Body of pancreas (tissue), 4 donors: ENCODE measurements at regions not wholly inside any gene's neighbourhood (a gene's known extent, or its start where the extent isn't known, plus 50 kb on each side); places are given as distances from the start of the nearest gene placed in this dataset.

Experiments
- ATAC-seq: fragments of 150-250 bp; one replicate; pipeline ENCODE4 v1.9.1; 2016
- DNase-seq, 4 donors: peaks; one replicate each; pipeline ENCODE4 v3.0.0-alpha.2; 2019
- H3K27ac ChIP-seq, 4 donors: fragments of 200-600 bp; sonication (generic); 1 replicate in 3 of 4; 2 replicates in 1 of 4; pipeline versions ENCODE4 v1.5.1 to v1.6.1; 2016 to 2019; ENCODE audit warnings: mild to moderate bottlenecking in 1 of 4, mixed read lengths in 1 of 4, moderate library complexity in 1 of 4
- H3K27me3 ChIP-seq, 2 donors: fragments of 200-600 bp; sonication (generic); one replicate each; pipeline ENCODE4 v1.6.0; 2016; ENCODE audit warnings: mild to moderate bottlenecking in 1 of 2
- H3K36me3 ChIP-seq, 2 donors: fragments of 200-600 bp; sonication (generic); replicated peaks in 1 of 2; 2 replicates each; pipeline ENCODE4 v1.5.1; 2016; ENCODE audit warnings: low read depth in 2 of 2; ENCODE audit not compliant: insufficient read depth in 1 of 2
- H3K4me1 ChIP-seq: fragments of 200-600 bp; sonication (generic); one replicate; pipeline ENCODE4 v1.6.0; 2016
- H3K4me3 ChIP-seq, 2 donors: fragments of 200-600 bp; sonication (generic); 1 replicate in 1 of 2; 2 replicates in 1 of 2; pipeline ENCODE4 v1.5.1; 2016 to 2019
- H3K9me3 ChIP-seq, 3 donors: fragments of 200-600 bp; sonication (generic); 1 replicate in 2 of 3; 2 replicates in 1 of 3; pipeline ENCODE4 v1.5.1; 2016
- POLR2A ChIP-seq, 3 donors: fragments of 450-650 bp; IDR thresholded peaks; one replicate each; pipeline ENCODE4 v1.6.1; 2016; ENCODE audit warnings: antibody characterized with exemption in 3 of 3, mild to moderate bottlenecking in 2 of 3
- WGBS, 2 donors: methylation state at CpG; one replicate each; pipeline ENCODE4 v1.1.5; 2017; 5-methylcytosine and 5-hydroxymethylcytosine counted together
- intact Hi-C: fragments of 100-400 bp; cut with DNase I; formaldehyde crosslinking; loops from one replicate; pipeline ENCODE4 v1.15.1; 2023
- TF ChIP-seq, protein P1 (sequence below), 7 experiments: fragments of 450-650 bp in 4 of 7; fragments of 200-600 bp in 3 of 7; sonication (generic) in 3 of 7; IDR thresholded peaks; one replicate each; pipeline ENCODE4 v1.5.1; 2016 to 2019; ENCODE audit warnings: antibody characterized with exemption in 7 of 7

DNA sequence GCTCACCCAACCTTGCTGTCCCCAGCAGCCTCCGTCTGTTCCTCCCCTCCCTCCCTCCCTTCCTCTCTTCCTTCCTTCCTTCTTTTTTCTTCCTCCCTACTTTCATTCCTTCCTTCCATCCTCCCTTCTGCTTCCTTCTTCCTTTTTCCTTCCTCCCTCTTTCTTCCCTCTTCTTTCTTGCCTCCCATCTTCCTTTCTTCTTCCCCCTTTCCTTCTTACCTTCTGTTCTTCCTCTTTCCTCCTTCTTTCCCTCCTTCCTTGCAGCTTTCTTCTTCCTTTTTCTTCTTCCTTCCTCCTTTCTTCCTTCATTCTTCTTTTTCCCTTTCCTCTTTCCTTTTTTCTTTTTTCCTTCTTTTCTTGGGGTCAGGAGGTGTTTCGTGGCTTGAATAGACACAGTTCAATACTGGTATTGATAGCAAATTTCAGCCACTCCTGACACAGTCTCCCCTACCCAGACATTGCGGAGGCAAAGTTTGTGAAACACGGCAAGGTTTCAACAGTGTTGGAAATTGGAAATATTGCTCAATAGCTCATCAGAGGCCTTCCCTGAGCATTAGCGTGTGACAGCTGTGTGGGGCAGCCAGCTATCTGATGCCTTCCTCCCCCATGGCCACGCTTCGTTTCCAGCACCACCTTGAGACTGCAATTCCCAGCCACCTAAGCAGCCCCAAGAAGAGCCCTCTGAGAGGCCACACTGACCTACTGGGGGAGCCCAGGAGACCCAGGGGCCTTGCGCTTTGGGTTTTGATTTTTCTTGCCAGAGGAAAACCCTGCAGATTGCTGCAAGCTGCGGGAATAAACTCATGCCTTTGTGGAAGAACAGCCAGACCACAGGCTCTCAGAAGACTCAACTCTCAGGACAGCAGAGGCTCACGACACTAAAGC is 82.2 kb downstream of the KLF15 start:
- Histone ChIP-seq H3K27ac (no peak overlapping the region), H3K36me3 (no peaks in the 10 kb centered on the region), H3K4me1 (peaks cover 38% of the 10 kb centered on the region), H3K9me3 (no peaks in the 10 kb centered on the region), H3K4me3 (no peak overlapping the region), H3K27me3 (no peaks in the 10 kb centered on the region)
- intact Hi-C loops, result no loop called here
- ATAC-seq, result no peak
- DNase-seq, result no peak
- WGBS, 2 donors, result 84 to 87% methylated on average over 9 to 10 of the region's 10 CpGs
- TF ChIP-seq POLR2A (IDR thresholded peaks at IDR 0.05), result no peak
- TF ChIP-seq, protein P1, sequence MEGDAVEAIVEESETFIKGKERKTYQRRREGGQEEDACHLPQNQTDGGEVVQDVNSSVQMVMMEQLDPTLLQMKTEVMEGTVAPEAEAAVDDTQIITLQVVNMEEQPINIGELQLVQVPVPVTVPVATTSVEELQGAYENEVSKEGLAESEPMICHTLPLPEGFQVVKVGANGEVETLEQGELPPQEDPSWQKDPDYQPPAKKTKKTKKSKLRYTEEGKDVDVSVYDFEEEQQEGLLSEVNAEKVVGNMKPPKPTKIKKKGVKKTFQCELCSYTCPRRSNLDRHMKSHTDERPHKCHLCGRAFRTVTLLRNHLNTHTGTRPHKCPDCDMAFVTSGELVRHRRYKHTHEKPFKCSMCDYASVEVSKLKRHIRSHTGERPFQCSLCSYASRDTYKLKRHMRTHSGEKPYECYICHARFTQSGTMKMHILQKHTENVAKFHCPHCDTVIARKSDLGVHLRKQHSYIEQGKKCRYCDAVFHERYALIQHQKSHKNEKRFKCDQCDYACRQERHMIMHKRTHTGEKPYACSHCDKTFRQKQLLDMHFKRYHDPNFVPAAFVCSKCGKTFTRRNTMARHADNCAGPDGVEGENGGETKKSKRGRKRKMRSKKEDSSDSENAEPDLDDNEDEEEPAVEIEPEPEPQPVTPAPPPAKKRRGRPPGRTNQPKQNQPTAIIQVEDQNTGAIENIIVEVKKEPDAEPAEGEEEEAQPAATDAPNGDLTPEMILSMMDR (IDR thresholded peaks at IDR 0.05), result no peak

DNA sequence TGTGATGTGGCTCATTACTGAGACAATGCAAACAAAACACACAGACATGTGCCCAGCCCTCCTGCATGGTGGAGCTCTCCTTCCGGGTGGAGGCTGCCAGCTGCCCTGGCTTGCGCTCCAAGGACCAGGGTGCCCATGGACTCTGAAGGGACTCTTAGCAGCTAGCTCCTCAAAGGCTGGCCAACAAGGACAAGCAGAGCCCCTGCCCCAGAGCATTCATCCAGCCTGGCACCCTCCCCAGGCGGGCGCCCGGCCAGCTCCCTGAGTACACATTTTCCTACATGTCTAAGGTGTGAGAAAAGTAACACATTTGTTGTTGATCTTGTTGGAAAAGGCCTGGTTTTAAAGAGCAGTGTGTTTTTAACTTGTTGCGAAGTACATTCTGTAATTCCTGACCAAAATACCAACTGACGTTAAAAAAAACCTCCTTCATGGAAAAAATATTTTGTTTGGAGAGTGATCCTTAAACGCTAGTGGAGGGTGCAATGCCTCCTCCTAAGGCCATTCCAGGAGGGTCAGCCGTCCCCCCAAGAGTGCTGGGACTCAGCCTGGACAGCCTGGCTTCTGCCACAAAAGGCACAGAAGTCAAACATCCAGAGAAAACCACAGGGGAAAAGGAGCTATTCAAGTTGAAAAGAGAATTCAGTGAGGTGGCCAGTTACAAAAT is 86.9 kb downstream of the KLF15 start:
- DNase-seq (peak; percentile 97 to 99 (median 98)), ATAC-seq (peak; percentile 88)
- H3K36me3 ChIP-seq, result no peaks in the 10 kb centered on the region
- H3K27me3 ChIP-seq, result no peaks in the 10 kb centered on the region
- H3K4me1 ChIP-seq, result peaks cover 75% of the 10 kb centered on the region
- no peaks in the 10 kb centered on the region for H3K9me3 ChIP-seq
- TF ChIP-seq POLR2A (IDR thresholded peaks at IDR 0.05), result peak in 2 of 3 donors; percentile 63 to 72
- TF ChIP-seq, protein P1 (IDR thresholded peaks at IDR 0.05), result no peak
- peak overlapping the region; percentile 83 to 93 (median 92) for H3K27ac ChIP-seq
- H3K4me3 ChIP-seq, result no peak overlapping the region
- intact Hi-C loops, result no loop called here
- 18 to 21% methylated on average over 9 of the region's 9 CpGs for WGBS, 2 donors

DNA sequence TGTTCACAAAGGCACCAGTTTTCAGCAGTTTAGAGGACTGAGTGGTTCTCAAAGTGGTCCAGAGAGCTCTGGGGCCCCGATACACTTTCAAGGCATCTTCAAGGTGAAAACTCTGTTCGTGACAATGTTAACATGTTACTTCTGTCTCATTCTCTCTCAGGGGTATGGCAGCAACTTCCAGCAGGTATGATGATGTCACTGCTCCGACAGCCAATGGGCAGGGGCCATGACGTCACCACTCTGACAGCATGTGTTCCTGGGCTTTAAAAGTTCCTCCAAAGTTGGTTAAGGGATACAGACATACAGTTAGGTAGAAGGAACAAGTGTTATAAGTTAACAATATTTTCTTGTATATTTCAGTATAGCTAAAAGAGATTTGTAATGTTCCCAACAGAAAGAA is 87.9 kb downstream of the KLF15 start:
- no peak for ATAC-seq
- Histone ChIP-seq H3K4me1 (peaks cover 75% of the 10 kb centered on the region), H3K9me3 (no peaks in the 10 kb centered on the region), H3K27me3 (no peaks in the 10 kb centered on the region), H3K27ac (peak overlapping the region; percentile 83 to 93 (median 92)), H3K4me3 (no peak overlapping the region), H3K36me3 (no peaks in the 10 kb centered on the region)
- intact Hi-C loops, result loop anchor here (10.0 kb wide), 1 partner anchor 105 kb away; no protein-coding TSS in a partner anchor
- peak; percentile 47 to 63 (median 56) for DNase-seq
- 28 to 59% methylated on average over 3 to 4 of the region's 4 CpGs for WGBS, 2 donors
- TF ChIP-seq, protein P1 (IDR thresholded peaks at IDR 0.05), result no peak
- TF ChIP-seq POLR2A (IDR thresholded peaks at IDR 0.05), result no peak

DNA sequence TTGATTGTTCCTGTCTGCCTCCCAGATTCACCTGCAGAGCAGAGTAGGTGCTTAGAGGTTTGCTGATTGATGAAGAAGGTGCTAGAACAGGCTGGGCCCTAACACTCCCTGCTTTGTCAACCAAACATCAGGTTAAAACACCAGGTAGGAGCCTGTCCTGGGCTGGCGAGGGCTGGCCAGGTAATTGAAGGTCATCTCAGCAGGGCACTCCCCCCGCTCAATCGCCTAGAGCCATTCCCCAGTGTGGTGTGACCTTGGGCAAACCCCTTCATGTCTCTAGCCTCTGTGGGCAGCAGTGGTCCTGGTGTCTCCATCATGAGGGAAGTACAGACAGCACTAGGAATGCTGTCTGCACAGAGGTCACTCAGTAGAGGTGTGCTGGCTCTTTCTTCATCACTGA is 88.3 kb downstream of the KLF15 start:
- Histone ChIP-seq H3K27me3 (no peaks in the 10 kb centered on the region), H3K36me3 (no peaks in the 10 kb centered on the region), H3K27ac (peak overlapping the region; percentile 83 to 93 (median 92)), H3K9me3 (no peaks in the 10 kb centered on the region), H3K4me1 (peaks cover 75% of the 10 kb centered on the region), H3K4me3 (no peak overlapping the region)
- intact Hi-C loops, result loop anchor here (10.0 kb wide), 1 partner anchor 106 kb away; no protein-coding TSS in a partner anchor
- ATAC-seq (no peak), DNase-seq (peak; percentile 46 to 58 (median 51))
- WGBS, 2 donors, result 8 to 30% methylated on average over 2 to 3 of the region's 3 CpGs
- no peak for TF ChIP-seq POLR2A (IDR thresholded peaks at IDR 0.05)
- TF ChIP-seq, protein P1 (IDR thresholded peaks at IDR 0.05), result no peak
